ENCODE measurements at regions not wholly inside any gene's neighbourhood (a gene's known extent, or its start where the extent isn't known, plus 50 kb on each side); places are given as distances from the start of the nearest gene placed in this dataset.
A peak's percentile ranks its signal among the peaks of the same experiment; 100 is the strongest.
"Not testable (repeated sequence)": the region's sequence is repeated elsewhere in the genome, so short reads cannot be mapped to it uniquely, and the experiment has no call there.

DNA sequence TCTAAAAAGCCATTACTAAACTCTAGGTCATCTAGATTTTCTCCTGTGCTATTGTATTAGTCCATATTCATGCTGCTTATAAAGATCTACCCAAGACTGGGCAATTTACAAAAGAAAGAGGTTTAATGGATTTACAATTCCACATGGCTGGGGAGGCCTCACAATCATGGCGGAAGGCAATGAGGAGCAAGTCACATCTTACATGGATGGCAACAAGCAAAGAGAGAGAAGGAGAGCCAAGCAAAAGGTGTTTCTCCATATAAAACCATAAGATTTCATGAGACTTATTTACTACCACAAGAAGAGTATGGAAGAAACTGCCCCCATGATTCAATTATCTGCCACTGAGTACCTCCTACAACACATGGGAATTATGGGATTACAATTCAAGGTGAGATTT lies 69.6 kb upstream of the CCDC6 start:
- DNase-seq = not testable (repeated sequence)

DNA sequence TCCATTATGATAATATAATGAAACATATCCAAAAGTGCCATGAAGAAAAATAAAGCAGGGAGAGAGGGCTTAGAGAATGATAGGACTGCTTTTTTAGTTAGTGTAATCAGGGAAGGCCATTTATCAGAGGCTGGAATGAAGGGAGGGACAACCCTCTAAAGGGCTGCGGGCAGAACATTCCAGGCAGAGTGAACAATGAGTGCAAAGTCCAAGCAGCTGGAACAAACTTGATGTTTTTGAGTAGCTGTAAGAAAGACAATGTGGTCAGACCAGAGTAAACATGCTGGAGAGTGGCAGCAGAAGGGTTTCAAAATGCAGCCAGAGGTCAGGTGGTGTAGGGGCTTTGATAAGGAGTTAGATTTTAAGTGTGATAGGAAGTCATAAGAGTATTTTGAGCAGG lies 65.6 kb upstream of the CCDC6 start:
- DNase-seq = no peak

DNA sequence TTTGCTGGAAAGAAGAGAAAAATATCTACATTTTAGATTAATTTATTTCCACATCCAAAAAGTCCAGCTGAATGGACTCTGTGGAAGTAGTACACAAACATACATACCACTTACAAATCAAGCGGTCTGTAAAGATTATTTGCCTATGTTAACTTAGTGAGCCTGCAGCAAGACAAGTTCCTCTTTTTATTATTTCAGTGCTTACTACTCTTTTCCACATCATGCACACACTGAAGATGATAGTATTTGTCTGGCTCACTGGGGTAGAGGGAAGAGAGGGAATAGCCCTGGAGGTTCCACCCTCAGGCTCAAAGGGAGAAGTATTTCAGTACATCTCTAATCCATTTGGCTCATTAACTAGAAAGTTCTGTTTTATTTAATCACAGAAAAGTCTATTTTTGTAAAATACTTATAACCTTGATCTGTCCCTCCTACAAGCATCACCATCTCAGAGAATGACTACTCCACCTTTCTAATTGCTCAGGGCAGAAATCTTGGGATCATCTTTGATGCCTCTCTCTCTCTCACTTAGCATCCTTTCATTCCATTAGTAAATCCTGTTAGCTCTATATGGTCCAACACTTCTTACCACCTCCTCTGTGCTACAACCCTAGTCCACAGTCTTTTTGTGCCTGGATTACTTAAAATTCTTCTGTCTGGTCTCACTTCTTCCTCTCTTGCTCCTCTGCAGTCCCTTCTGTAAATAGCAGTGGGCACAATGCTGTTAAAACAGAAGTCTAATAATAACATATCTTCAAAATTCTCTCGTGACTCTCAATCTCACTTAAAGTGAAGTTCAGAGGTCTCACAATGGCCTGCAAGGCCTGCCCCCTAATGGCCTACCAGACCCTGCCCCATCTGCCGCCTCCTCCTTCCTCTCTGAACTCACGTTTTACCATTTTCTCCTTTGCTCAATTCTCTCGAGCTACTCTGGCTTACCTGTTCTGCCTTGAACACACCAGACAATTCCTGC lies 64.3 kb upstream of the CCDC6 start:
- peak; percentile 68 to 80 for DNase-seq

DNA sequence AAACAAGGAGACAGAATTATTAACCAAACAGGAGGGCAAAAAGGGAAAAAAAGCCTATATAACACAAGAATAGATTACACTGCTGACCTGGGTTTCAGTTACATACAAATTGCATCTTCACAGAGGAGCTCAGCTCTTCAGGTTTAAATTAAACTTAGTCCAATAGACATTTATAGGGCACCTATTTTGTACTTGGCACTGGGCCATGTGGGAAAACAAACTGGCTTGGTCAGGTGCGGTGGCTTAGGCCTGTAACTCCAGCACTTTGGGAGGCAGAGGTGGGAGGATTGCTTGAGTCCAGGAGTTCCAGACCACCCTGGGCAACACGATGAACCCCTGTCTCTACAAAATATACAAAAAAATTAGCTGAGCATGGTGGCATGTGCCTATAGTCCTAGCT lies 62.3 kb upstream of the CCDC6 start:
- no peak for DNase-seq

DNA sequence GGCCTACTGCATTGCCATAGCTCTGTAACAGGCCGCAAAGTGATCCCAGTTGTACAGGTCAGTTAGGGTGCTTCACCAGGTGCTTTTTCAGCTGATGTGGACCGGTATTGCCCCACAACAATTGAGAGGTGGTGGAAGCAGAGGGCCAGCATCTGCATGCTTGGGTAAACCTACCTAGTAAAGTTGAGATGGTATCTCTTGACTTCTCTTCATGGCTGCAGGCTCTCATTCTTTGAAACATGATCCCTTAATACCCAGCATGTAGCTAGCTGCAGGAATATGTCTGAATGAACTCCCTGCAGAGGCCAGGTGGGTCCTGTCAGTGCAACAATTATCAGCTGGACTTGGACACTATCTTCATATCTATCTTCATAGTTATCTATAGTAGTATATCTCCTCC lies 60.7 kb upstream of the CCDC6 start:
- no peak for DNase-seq

DNA sequence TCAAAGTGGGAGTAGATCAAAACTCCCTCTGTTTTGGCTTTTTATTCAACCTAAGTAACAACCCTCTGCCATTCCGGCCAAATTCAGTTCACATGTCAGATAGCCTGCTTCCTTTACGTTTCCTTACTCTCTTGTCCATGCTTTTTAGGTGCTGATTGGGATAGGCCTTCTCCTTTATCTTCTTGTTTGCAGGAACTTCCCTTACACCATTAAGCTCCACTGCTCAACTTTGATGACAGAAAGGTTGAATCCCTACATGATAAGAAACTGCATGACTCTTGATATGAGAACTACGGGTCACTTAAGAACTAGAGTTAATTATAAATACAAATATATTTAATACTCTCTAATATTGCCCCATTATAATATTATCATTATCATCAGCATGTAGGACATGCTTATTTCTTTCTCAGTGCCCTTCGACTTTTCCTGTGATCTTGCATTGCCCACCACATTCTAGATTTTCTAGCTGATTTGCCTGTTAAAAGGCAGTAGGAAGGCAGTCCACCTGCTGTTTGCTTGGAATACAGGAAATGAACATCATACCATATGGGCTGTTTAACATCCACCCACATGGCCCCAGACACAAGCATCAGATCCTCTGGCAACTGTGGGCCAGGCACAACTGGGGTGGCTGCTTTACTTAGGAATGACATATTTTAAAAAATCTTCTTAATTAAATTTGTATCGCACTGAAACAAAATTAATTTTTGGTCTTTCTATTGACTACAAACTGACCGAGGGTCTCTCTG lies 59.7 kb upstream of the CCDC6 start:
- DNase-seq = no peak

DNA sequence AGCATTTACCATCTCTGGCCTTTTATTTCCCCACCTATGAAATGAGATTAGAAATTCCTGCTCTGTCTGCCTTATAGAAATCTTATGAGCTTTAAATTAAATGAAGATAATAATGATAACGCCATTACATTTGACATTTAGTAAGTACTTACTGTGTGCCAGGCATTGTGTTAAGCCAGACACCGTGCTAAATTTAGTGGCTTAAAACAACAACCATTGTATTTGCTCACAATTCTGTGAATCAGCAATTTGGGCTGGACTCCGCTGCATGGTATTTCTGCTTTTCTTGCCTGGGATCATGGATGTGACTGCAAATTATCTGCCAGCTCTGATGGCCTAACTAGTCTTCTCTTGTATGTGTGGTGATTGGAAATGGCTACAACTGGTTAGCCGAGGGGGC lies 56.4 kb upstream of the CCDC6 start:
- DNase-seq = no peak

DNA sequence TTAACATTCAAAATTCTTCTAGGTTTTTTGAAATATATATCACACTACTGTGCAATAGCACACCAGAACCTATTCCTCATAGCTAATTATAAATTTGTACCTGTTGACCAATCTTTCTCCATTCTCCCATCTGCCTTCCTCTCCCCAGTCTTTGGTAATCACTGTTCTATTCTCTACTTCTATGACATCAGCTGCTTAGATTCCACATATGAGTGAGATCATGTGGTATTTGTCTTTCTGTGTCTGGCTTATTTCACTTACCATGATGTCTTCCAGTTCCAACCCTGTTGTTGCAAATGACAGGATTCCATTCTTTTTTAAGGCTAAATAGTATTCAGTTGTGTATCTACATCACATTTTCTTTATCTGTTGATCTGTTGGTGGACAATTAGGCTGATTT lies 54.4 kb upstream of the CCDC6 start:
- no peak for DNase-seq

DNA sequence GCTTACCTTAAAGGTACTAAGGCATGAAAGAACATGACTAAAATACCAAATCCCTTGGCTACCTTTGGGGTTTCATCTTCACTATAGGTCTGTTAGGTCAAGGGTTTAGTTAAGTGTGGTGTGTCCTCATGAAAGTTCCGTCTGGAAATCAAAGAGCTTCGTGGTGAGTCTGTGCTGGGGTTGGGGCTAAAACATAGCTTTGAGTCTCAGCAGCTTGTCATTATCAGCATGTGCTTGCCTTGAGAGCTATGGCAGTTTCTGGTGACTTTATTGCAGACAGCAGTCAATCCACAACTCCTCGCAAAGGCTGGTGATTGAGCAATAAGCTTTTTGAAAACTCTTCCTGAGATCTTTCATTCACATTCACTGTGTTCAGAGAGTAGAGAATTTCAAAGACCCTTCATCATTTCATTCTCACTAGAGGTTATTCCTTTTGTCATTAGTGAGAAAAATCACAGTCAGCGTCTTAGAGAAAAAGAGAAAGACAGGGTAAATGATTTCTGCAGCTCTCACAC lies 53.2 kb upstream of the CCDC6 start:
- no peak for DNase-seq

DNA sequence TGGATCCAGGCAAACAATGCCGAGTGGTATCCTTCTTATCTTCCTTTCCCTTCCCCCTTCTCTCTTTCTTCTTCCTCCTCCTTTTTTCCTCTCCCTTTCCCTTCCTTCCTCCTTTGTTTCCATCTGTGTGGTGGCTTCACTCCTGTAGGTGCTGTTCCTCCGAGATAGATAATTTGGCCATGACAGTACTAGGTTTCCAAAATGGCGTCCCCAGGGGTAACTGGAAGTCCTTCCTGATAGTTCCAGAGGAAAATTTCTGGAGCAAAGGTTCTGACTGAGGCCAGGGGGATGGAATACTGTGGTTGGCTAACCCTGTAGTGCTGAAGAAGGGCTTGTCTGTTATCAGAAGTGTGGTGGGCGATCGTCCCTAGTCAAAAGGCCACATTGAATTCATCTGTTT lies 52.5 kb upstream of the CCDC6 start:
- no peak for DNase-seq

DNA sequence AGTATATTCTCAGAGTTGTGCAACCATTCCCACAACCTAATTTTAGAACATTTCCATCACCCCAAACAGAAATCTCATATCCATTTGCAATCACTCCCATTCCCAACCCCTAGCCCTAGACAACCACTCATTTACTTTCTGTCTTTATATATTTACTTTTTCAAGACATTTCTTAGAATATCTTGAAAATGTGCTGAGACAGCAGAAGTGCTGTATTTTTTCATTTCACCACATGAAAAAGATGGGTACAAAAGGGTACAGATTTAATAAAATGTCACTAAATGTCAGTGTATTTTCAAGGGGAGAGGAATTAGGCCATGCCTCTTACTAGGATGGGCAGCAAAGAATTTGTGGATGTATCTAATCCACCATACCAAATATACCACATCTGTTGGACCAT lies 51.6 kb upstream of the CCDC6 start:
- DNase-seq = no peak

Data from Kasumi-1 (cell line).